Breast epithelium (tissue), 4 donors: ENCODE measurements at regions not wholly inside any gene's neighbourhood (a gene's known extent, or its start where the extent isn't known, plus 50 kb on each side); places are given as distances from the start of the nearest gene placed in this dataset.

Source experiments
- DNase-seq, 2 donors: peaks; one replicate each; pipeline ENCODE4 v3.0.0-alpha.2; 2019; ENCODE audit warnings: low spot score in 2 of 2
- H3K27ac ChIP-seq, 2 donors: fragments of 200-600 bp; sonication (generic) in 1 of 2; one replicate each; pipeline ENCODE4 v1.5.1; 2016 to 2019; ENCODE audit warnings: mild to moderate bottlenecking in 1 of 2
- H3K27me3 ChIP-seq, 2 donors: fragments of 200-600 bp; sonication (generic) in 1 of 2; one replicate each; pipeline versions ENCODE4 v1.5.1 to v1.6.0; 2017 to 2019; ENCODE audit warnings: control low read depth in 1 of 2, mild to moderate bottlenecking in 1 of 2
- H3K36me3 ChIP-seq: fragments of 200-600 bp; one replicate; pipeline ENCODE4 v1.5.1; 2019
- H3K4me1 ChIP-seq, 2 donors: fragments of 200-600 bp; sonication (generic); one replicate each; pipeline ENCODE4 v1.5.1; 2016 to 2019; ENCODE audit warnings: control low read depth in 1 of 2
- H3K4me3 ChIP-seq, 3 donors: fragments of 200-600 bp; sonication (generic); 1 replicate in 2 of 3; 2 replicates in 1 of 3; pipeline ENCODE4 v1.5.1; 2016 to 2019; ENCODE audit warnings: mild to moderate bottlenecking in 3 of 3, moderate library complexity in 2 of 3
- H3K9me3 ChIP-seq, 2 donors: fragments of 200-600 bp; sonication (generic) in 1 of 2; one replicate each; pipeline ENCODE4 v1.5.1; 2016 to 2019; ENCODE audit warnings: control low read depth in 1 of 2
- POLR2A ChIP-seq: fragments of 450-650 bp; IDR thresholded peaks from one replicate; pipeline ENCODE4 v1.6.1; 2016; ENCODE audit warnings: antibody characterized with exemption, mild to moderate bottlenecking, moderate library complexity
- POLR2AphosphoS5 ChIP-seq, 3 donors: sonication (generic); formaldehyde crosslinking; IDR thresholded peaks; one replicate each; pipeline ENCODE4 v1.6.1; 2017; ENCODE audit warnings: antibody characterized with exemption in 3 of 3
- intact Hi-C: fragments of 100-400 bp; cut with DNase I; formaldehyde crosslinking; loops from one replicate; pipeline ENCODE4 v1.15.1; 2023; ENCODE audit warnings: low total_unique reads
- TF ChIP-seq, protein P1 (sequence below), 3 donors: fragments of 450-650 bp; IDR thresholded peaks; one replicate each; pipeline ENCODE4 v1.5.1; 2016 to 2017; ENCODE audit warnings: antibody characterized with exemption in 3 of 3, mild to moderate bottlenecking in 3 of 3, moderate library complexity in 3 of 3

DNA sequence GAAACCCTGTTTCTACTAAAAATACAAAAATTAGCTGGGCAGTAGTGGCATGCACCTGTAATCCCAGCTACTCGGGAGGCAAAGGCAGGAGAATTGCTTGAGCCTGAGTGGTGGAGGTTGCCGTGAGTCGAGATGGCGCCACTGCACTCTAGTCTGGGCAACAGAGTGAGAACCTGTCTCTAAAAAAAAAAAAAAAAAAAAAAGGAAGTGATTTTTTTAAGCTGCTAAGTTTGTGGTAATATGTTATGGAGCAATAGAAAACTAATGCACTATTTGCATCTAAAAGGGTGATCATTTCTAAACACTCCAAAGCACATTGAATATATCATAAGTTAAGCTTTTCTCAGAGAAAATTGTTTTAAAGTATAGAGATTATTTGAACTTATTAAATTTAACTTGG is 244.8 kb upstream of the SPAG17 start:
- Histone ChIP-seq H3K9me3 (no peaks in the 10 kb centered on the region), H3K27ac (no peak overlapping the region), H3K4me1 (no peaks in the 10 kb centered on the region), H3K27me3 (no peaks in the 10 kb centered on the region), H3K4me3 (no peak overlapping the region), H3K36me3 (no peaks in the 10 kb centered on the region)
- intact Hi-C loops: no loop called here
- TF ChIP-seq POLR2AphosphoS5 (IDR thresholded peaks at IDR 0.05) (no peak), POLR2A (no peak)
- TF ChIP-seq, protein P1, sequence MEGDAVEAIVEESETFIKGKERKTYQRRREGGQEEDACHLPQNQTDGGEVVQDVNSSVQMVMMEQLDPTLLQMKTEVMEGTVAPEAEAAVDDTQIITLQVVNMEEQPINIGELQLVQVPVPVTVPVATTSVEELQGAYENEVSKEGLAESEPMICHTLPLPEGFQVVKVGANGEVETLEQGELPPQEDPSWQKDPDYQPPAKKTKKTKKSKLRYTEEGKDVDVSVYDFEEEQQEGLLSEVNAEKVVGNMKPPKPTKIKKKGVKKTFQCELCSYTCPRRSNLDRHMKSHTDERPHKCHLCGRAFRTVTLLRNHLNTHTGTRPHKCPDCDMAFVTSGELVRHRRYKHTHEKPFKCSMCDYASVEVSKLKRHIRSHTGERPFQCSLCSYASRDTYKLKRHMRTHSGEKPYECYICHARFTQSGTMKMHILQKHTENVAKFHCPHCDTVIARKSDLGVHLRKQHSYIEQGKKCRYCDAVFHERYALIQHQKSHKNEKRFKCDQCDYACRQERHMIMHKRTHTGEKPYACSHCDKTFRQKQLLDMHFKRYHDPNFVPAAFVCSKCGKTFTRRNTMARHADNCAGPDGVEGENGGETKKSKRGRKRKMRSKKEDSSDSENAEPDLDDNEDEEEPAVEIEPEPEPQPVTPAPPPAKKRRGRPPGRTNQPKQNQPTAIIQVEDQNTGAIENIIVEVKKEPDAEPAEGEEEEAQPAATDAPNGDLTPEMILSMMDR (IDR thresholded peaks at IDR 0.05): no peak
- no peak for DNase-seq

DNA sequence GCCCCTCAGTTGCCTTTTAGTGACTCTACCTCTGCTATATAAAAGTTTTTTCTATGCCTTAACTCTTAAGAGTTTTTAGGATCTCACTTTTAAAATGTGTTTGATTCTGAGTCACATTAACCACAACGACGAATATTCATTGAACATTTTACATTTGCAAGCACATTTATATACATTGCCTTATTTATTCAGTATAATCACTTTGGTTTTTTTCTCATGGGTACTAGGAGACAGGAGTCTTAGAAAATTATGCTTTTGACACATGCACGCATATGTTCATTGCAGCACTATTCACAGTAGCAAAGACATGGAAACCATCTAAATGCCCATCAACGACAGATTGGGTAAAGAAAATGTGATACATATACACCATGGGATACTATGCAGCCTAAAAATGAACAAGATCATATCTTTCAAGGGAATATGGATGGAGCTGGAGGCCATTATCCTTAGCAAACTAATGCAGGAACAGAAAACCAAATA is 236.9 kb upstream of the SPAG17 start:
- TF ChIP-seq, protein P1 (IDR thresholded peaks at IDR 0.05): no peak
- TF ChIP-seq POLR2AphosphoS5 (IDR thresholded peaks at IDR 0.05) (no peak), POLR2A (no peak)
- H3K27me3 ChIP-seq: no peaks in the 10 kb centered on the region
- DNase-seq: no peak
- H3K36me3 ChIP-seq: no peaks in the 10 kb centered on the region
- H3K9me3 ChIP-seq: no peaks in the 10 kb centered on the region
- no peak overlapping the region for H3K4me3 ChIP-seq
- intact Hi-C loops: no loop called here
- no peak overlapping the region for H3K27ac ChIP-seq
- no peaks in the 10 kb centered on the region for H3K4me1 ChIP-seq

DNA sequence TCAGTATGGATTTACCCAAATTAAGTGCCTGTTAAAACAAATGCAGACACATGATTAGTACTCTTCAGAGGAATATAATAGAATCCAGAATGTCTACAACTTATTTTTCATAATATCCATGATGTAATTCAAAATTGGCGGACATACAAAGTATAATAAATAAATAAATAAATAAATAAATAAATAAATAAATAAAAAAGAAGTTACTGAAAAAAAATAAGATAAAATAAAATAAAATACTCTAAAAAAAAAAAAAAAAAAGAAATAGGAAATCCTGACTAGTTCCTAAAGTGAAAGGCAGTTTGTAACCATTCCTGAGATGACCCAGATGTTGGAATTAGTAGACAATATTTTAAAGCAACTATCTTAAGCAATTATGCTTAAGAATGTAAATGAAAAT is 219.0 kb upstream of the SPAG17 start:
- intact Hi-C loops: no loop called here
- Histone ChIP-seq H3K27me3 (no peaks in the 10 kb centered on the region), H3K36me3 (no peaks in the 10 kb centered on the region), H3K4me3 (no peak overlapping the region), H3K27ac (no peak overlapping the region), H3K9me3 (peaks cover 12 to 13% of the 10 kb centered on the region in 2 donors), H3K4me1 (no peaks in the 10 kb centered on the region)
- no peak for DNase-seq
- no peak for TF ChIP-seq POLR2AphosphoS5 (IDR thresholded peaks at IDR 0.05)
- TF ChIP-seq, protein P1 (IDR thresholded peaks at IDR 0.05): no peak
- no peak for TF ChIP-seq POLR2A

DNA sequence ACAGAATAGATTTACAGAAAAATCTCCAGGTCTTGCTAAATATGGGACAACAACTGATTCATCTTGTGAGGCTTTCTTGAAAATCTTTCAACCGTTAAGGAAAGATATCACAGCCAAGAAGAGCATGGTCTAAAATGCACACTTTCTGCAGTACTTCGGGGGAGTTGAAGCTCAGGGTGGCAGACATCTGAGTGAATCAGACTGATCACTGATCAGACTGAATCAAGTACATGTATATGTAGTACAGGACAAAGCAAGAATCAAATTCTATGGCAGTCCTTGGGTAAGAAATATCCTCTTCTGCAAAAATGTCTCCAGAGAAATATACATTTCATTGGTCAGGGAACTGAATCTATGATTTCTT is 212.4 kb upstream of the SPAG17 start:
- Histone ChIP-seq H3K9me3 (no peaks in the 10 kb centered on the region), H3K27ac (no peak overlapping the region), H3K4me1 (no peaks in the 10 kb centered on the region), H3K27me3 (no peaks in the 10 kb centered on the region), H3K4me3 (no peak overlapping the region), H3K36me3 (no peaks in the 10 kb centered on the region)
- TF ChIP-seq POLR2A: no peak
- TF ChIP-seq POLR2AphosphoS5 (IDR thresholded peaks at IDR 0.05): no peak
- TF ChIP-seq, protein P1 (IDR thresholded peaks at IDR 0.05): no peak
- DNase-seq: no peak
- intact Hi-C loops: no loop called here

DNA sequence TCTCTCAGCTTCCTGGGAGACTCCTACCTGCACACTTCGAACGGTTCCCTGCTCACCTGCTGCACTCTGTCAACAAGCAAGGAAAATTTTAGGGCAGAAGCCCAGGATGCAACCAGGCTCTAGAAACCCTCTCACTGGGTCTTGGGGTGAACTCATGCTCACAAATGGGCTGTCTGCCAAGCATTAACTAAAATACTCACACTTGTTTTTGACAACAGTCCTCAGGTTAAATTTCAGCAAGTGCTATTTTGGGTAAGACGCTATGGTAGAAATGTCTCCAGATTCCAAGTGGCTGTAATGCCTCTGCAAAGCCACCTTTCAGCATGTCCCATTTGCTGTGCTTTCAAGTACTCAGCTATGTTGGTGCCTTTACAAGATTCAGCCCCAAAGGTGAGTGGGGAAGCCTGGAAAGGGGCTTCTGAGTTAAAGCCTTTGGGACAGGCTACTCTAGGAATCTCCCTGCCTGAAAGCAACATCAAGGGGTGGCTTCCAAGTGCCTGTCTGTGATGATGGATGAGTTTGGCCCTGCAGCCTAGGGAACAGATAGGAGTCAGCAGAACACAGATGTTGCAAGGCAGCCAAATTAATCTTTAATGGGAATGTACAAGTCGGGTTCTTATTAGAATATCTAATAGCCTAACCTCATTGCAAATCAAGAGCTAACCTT is 211.9 kb upstream of the SPAG17 start:
- H3K4me1 ChIP-seq: no peaks in the 10 kb centered on the region
- intact Hi-C loops: no loop called here
- DNase-seq: no peak
- no peak overlapping the region for H3K27ac ChIP-seq
- TF ChIP-seq POLR2AphosphoS5 (IDR thresholded peaks at IDR 0.05) (no peak), POLR2A (no peak)
- TF ChIP-seq, protein P1 (IDR thresholded peaks at IDR 0.05): no peak
- no peaks in the 10 kb centered on the region for H3K36me3 ChIP-seq
- no peaks in the 10 kb centered on the region for H3K9me3 ChIP-seq
- no peaks in the 10 kb centered on the region for H3K27me3 ChIP-seq
- no peak overlapping the region for H3K4me3 ChIP-seq
